Vagina (tissue), 2 donors: ENCODE measurements at regions not wholly inside any gene's neighbourhood (a gene's known extent, or its start where the extent isn't known, plus 50 kb on each side); places are given as distances from the start of the nearest gene placed in this dataset.
A peak's percentile ranks its signal among the peaks of the same experiment; 100 is the strongest.
"Not testable (repeated sequence)": the region's sequence is repeated elsewhere in the genome, so short reads cannot be mapped to it uniquely, and the experiment has no call there.

Experiments used
- DNase-seq, 2 donors: peaks; one replicate each; pipeline ENCODE4 v3.0.0-alpha.2; 2017; ENCODE audit errors: extremely low spot score in 2 of 2
- H3K27ac ChIP-seq: fragments of 200-600 bp; sonication (generic); one replicate; pipeline ENCODE4 v1.5.1; 2019
- H3K27me3 ChIP-seq: fragments of 200-600 bp; sonication (generic); one replicate; pipeline ENCODE4 v1.5.1; 2019
- H3K36me3 ChIP-seq, 2 donors: fragments of 200-600 bp; sonication (generic); one replicate each; pipeline ENCODE4 v1.5.1; 2017 to 2019
- H3K4me1 ChIP-seq: fragments of 200-600 bp; sonication (generic); one replicate; pipeline ENCODE4 v1.5.1; 2019
- H3K4me3 ChIP-seq, 2 donors: fragments of 200-600 bp; sonication (generic); 1 replicate in 1 of 2; 2 replicates in 1 of 2; pipeline ENCODE4 v1.5.1; 2016 to 2019
- H3K9me3 ChIP-seq: fragments of 200-600 bp; sonication (generic); one replicate; pipeline ENCODE4 v1.5.1; 2019
- POLR2A ChIP-seq, 2 donors: fragments of 450-650 bp; IDR thresholded peaks; one replicate each; pipeline ENCODE4 v1.6.1; 2017; ENCODE audit warnings: antibody characterized with exemption in 2 of 2, mild to moderate bottlenecking in 2 of 2, moderate library complexity in 2 of 2
- POLR2AphosphoS5 ChIP-seq, 2 donors: sonication (generic); formaldehyde crosslinking; IDR thresholded peaks; one replicate each; pipeline ENCODE4 v1.9.0; 2017; ENCODE audit warnings: antibody characterized with exemption in 2 of 2, mild to moderate bottlenecking in 2 of 2, low read depth in 1 of 2; ENCODE audit not compliant: insufficient read depth in 1 of 2
- intact Hi-C: fragments of 100-400 bp; cut with DNase I; formaldehyde crosslinking; loops from one replicate; pipeline ENCODE4 v1.15.1; 2023
- TF ChIP-seq, protein P1 (sequence below), 3 experiments: fragments of 450-650 bp in 2 of 3; fragments of 200-600 bp in 1 of 3; sonication (generic) in 1 of 3; IDR thresholded peaks; one replicate each; pipeline ENCODE4 v1.5.1; 2017 to 2019; ENCODE audit warnings: antibody characterized with exemption in 3 of 3, mild to moderate bottlenecking in 2 of 3, moderate library complexity in 2 of 3

DNA sequence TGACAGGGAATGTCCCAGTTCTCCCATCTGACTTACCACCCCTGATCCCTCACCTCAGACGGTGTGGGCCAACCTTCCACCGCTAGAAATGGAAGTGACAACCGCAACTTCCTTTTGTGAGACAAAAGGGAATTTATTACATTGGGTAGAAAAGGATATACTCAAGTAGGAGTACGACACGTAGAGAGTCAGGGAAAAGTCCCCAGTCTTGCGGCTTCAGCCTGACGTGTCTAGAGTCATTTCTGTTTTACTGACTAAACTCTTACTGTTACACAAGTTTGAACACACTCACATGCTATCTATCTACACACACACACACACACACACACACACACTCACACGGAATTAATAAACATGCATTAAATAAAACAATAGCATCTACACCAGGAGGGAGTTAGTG is 178.9 kb downstream of the COPRS start:
- Histone ChIP-seq H3K36me3 (no peaks in the 10 kb centered on the region), H3K9me3 (no peaks in the 10 kb centered on the region), H3K4me1 (peaks cover 18% of the 10 kb centered on the region), H3K4me3 (no peak overlapping the region), H3K27ac (no peak overlapping the region), H3K27me3 (no peaks in the 10 kb centered on the region)
- no peak for DNase-seq
- intact Hi-C loops = no loop called here
- TF ChIP-seq, protein P1, sequence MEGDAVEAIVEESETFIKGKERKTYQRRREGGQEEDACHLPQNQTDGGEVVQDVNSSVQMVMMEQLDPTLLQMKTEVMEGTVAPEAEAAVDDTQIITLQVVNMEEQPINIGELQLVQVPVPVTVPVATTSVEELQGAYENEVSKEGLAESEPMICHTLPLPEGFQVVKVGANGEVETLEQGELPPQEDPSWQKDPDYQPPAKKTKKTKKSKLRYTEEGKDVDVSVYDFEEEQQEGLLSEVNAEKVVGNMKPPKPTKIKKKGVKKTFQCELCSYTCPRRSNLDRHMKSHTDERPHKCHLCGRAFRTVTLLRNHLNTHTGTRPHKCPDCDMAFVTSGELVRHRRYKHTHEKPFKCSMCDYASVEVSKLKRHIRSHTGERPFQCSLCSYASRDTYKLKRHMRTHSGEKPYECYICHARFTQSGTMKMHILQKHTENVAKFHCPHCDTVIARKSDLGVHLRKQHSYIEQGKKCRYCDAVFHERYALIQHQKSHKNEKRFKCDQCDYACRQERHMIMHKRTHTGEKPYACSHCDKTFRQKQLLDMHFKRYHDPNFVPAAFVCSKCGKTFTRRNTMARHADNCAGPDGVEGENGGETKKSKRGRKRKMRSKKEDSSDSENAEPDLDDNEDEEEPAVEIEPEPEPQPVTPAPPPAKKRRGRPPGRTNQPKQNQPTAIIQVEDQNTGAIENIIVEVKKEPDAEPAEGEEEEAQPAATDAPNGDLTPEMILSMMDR (IDR thresholded peaks at IDR 0.05) = no peak
- no peak for TF ChIP-seq POLR2AphosphoS5 (IDR thresholded peaks at IDR 0.05; ENCODE audit: insufficient read depth in 1 of 2, low read depth in 1 of 2)
- TF ChIP-seq POLR2A (IDR thresholded peaks at IDR 0.05) = no peak

DNA sequence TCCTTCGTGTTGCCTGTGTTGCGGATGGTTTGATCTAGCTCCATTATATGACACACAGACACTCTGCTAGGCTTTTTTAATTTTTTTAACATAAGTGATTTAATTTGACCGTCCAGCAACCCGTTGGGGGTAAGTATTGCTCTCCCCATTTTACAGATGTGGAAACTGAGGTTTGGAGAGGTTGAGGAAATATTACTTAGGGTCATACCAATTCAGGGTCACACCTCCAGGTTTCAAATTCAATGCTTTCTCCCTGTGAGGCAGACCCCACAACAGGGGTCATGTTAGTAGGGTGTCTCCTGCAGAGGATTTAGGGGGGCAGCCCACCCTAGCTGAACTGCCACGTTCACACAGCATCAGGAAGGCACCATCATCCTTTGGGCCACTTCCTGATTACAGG is 179.4 kb downstream of the COPRS start:
- peak in 1 of 2 donors; percentile 55 for DNase-seq
- no peak overlapping the region for H3K4me3 ChIP-seq
- no peaks in the 10 kb centered on the region for H3K9me3 ChIP-seq
- TF ChIP-seq, protein P1 (IDR thresholded peaks at IDR 0.05) = no peak
- TF ChIP-seq POLR2A (IDR thresholded peaks at IDR 0.05) (no peak), POLR2AphosphoS5 (IDR thresholded peaks at IDR 0.05; ENCODE audit: insufficient read depth in 1 of 2, low read depth in 1 of 2) (no peak)
- H3K27ac ChIP-seq = no peak overlapping the region
- peaks cover 23% of the 10 kb centered on the region for H3K4me1 ChIP-seq
- H3K27me3 ChIP-seq = no peaks in the 10 kb centered on the region
- H3K36me3 ChIP-seq = no peaks in the 10 kb centered on the region
- intact Hi-C loops = no loop called here

DNA sequence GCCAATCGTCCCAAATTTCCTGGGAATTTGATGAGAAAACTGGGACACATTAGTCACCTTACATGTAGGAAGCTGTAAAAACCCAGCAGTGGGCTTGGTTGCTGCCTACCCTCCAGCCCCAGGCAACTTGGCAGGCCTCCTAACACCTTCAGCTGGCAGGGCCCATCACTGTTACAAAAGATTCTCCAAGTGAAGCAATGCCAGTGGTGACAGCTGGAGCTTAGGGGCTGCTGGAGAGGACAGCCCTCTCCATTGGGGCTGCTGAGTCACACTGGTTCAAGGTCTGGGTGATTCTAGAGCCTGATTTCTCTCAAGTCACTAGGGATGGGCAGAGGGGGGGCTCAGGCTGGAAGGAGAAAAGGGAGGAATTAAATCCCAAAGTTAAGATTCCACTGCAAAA is 180.6 kb downstream of the COPRS start:
- intact Hi-C loops = no loop called here
- H3K27me3 ChIP-seq = no peaks in the 10 kb centered on the region
- DNase-seq = peak; percentile 44 to 61
- no peak for TF ChIP-seq POLR2AphosphoS5 (IDR thresholded peaks at IDR 0.05; ENCODE audit: insufficient read depth in 1 of 2, low read depth in 1 of 2)
- H3K36me3 ChIP-seq = no peaks in the 10 kb centered on the region
- no peaks in the 10 kb centered on the region for H3K9me3 ChIP-seq
- H3K27ac ChIP-seq = no peak overlapping the region
- H3K4me3 ChIP-seq = no peak overlapping the region
- peaks cover 34% of the 10 kb centered on the region for H3K4me1 ChIP-seq

DNA sequence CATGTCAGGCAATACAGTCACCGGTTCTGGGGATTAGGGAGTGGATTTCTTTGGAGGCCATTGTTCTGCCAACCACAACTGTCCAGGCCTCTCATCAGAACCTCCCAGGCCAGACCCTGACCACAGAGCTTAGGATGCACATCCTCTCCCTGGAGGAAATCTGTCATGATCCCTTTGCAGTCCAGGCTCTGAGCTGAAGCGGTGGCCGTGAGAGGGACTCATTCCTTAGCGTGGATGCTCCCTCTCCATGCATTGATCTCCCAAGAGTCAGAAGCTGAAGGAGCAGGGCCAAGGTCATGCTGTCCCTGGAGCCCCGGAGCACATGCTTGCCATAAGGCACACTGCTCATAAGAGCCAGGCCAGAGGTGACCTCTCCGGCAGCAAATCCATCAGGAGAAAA is 181.4 kb downstream of the COPRS start:
- no peaks in the 10 kb centered on the region for H3K9me3 ChIP-seq
- no peaks in the 10 kb centered on the region for H3K36me3 ChIP-seq
- intact Hi-C loops = no loop called here
- TF ChIP-seq, protein P1 (IDR thresholded peaks at IDR 0.05) = no peak
- TF ChIP-seq POLR2AphosphoS5 (IDR thresholded peaks at IDR 0.05; ENCODE audit: insufficient read depth in 1 of 2, low read depth in 1 of 2) (no peak), POLR2A (IDR thresholded peaks at IDR 0.05) (no peak)
- H3K27ac ChIP-seq = no peak overlapping the region
- no peaks in the 10 kb centered on the region for H3K27me3 ChIP-seq
- no peak overlapping the region for H3K4me3 ChIP-seq
- DNase-seq = no peak
- peaks cover 34% of the 10 kb centered on the region for H3K4me1 ChIP-seq

DNA sequence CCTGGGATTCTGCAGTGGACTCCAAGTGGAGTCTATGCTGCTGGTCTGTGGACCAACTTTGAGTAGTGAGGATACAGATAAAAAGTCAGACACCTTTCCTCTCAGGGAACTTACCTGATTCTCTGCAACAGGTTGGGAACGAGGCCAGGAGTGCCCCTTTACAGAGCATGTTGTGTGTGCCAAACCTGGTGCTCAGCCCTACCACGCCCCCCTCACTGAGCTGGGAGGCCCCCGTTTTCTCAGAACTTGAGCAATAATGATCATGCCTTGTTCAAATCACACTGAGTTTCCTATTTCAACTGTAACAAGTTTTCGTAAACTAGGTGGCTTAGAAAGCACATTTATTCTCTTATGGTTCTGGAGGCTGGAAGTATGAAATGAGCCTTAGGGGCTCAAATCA is 182.0 kb downstream of the COPRS start:
- H3K27me3 ChIP-seq = no peaks in the 10 kb centered on the region
- H3K36me3 ChIP-seq = no peaks in the 10 kb centered on the region
- no peak for TF ChIP-seq POLR2AphosphoS5 (IDR thresholded peaks at IDR 0.05; ENCODE audit: insufficient read depth in 1 of 2, low read depth in 1 of 2)
- TF ChIP-seq, protein P1 (IDR thresholded peaks at IDR 0.05) = no peak
- no peak for TF ChIP-seq POLR2A (IDR thresholded peaks at IDR 0.05)
- no peak overlapping the region for H3K27ac ChIP-seq
- peaks cover 34% of the 10 kb centered on the region for H3K4me1 ChIP-seq
- intact Hi-C loops = no loop called here
- no peak for DNase-seq
- no peak overlapping the region for H3K4me3 ChIP-seq
- no peaks in the 10 kb centered on the region for H3K9me3 ChIP-seq

DNA sequence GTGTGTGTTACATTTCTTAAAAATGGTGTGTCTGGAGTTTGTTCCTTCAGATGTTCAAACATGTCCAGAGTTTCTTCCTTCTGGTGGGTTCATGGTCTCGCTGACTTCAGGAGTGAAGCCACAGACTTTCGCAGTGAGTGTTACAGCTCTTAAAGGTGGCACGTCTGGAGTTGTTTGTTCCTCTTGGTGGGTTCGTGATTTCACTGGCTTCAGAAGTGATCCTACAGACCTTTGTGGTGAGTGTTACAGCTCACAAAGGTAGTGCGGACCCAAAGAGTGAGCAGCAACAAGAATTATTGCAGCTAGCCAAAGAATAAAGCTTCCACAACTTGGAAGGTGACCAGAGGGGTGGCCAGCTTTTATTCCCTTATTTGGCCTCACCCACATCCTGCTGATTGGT is 183.7 kb downstream of the COPRS start:
- H3K27me3 ChIP-seq, H3K27ac ChIP-seq, H3K4me3 ChIP-seq, DNase-seq, H3K9me3 ChIP-seq, intact Hi-C loops, H3K36me3 ChIP-seq: not testable (repeated sequence)
- peaks cover 34% of the 10 kb centered on the region for H3K4me1 ChIP-seq
